ENCODE measurements at regions not wholly inside any gene's neighbourhood (a gene's known extent, or its start where the extent isn't known, plus 50 kb on each side); places are given as distances from the start of the nearest gene placed in this dataset.
"Not testable (repeated sequence)": the region's sequence is repeated elsewhere in the genome, so short reads cannot be mapped to it uniquely, and the experiment has no call there.

DNA sequence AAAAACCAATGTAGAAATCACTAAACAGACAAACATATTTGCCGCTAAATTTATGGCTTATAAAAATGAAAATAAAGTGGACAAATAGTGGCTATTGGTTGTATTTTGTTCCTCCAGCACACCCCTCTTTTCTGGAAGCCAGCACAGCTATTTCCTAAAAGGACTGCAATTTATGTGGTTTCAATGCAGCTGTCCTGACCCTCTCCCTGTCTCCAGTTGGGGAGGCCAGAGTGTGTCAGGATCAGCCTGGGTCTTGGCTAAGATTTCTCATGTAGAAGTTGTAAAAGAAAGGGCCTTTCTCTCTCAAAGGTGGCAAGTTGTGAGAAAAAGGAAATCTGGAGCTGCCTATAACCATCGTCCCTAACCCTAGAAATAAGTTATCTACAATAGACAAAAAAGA, 165.6 kb downstream of the ALDH8A1 start:
- DNase-seq (ENCODE audit: low spot score): no peak

DNA sequence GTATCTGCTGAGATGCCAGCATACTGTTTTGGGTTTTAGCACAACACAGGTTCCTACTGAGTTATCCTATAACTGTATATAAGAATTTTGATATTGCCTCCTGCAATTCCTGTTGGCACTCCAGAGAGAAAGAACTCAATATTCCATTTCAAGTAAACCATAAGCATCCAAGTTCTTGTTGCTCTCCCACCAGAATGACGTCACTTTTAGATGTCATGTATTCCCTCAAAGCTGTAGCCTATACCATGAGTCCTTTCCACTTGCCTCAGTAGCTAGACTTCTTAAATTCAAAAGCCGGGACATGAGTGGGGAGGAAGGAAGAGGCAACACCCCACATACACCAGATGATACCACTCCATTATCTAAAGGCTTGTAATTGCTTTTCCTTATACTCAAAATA, 171.5 kb downstream of the ALDH8A1 start:
- no peak for DNase-seq (ENCODE audit: low spot score)

DNA sequence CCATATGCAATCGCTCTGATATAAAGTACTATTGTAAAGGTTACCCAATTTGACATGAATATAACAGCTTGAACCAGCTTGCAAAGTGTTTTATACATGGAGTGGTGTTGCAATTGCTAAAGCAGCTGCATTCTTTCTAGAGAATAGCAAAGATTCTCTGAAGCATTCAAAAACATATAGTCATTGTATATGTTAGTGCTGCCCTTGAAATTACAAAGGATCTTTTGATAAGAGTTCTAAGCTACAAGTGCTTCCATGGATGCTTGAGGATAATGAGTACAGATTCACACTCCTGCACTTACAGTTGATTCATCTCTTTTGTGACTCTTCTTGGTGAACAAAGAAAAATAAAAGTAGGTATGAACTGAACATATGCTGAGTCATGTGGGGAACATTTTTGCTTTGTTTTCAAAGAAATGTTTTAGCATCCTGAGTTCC, 175.7 kb downstream of the ALDH8A1 start:
- no peak for DNase-seq (ENCODE audit: low spot score)

DNA sequence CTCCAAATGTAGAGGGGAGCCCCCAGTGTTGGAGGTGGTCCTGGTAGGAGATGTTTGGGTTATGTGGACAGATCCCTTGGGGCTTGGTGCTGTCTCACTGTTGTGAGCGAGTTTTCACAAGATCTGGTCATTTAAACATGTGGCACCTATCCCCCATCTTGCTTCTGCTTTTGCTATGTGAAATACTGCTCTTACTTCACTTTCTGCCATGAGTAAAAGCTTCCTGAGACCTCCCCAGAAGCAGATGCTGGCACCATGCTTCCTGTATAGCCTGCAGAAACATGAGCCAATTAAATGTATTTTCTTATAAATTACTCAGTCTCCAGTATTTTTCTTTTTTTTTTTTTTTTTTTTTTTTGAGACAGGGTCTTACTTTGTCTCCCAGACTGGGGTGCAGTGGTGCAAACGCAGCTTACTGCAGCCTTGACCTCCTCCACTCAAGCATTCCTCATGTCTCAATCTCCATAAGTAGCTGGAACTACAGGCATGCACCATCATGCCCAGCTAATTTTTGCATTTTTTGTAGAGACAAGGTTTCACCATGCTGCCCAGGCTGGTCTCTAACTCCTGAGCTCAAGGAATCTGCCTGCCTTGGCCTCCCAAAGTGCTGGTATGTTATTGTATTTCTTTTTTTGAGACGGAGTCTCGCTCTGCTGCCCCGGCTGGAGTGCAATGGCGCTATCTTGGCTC, 177.1 kb downstream of the ALDH8A1 start:
- no peak for DNase-seq (ENCODE audit: low spot score)

DNA sequence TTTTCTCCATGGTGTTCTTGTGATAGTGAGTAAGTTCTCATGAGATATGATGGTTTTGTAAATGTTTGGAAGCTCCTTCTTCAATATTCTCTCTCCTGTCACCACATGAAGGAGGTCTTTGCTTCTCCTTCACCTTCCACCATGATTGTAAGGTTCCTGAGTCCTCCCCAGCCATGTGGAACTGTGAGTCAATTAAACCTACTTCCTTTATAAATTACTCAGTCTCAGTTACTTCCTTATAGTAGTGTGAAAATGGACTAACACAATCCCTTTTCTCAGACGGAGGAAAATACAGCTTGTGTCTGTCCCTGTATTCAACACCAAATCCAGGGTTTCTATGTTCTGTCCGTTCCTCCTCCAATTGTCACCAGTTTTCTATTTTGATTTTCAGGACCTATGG, 181.0 kb downstream of the ALDH8A1 start:
- DNase-seq (ENCODE audit: low spot score): no peak

DNA sequence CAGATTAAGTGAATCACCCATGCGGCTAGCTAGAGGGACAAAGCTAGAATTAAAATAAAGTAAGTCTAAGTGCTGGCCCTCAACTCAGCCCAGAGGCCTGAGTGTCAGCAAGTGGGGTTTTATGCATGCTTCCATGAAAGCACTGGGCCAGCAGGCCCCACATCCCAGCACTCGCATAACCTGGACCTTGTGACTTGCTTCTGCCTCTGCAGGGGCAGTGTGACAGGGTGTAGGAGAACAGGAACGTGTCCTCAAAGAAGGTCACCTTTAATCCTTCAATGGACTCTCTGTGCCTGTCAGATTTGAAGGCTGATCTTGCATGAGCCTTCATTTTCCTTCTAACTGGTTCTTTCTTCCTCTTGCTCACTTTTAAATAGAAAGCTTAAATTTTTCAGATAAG, 183.4 kb downstream of the ALDH8A1 start:
- DNase-seq (ENCODE audit: low spot score): no peak

DNA sequence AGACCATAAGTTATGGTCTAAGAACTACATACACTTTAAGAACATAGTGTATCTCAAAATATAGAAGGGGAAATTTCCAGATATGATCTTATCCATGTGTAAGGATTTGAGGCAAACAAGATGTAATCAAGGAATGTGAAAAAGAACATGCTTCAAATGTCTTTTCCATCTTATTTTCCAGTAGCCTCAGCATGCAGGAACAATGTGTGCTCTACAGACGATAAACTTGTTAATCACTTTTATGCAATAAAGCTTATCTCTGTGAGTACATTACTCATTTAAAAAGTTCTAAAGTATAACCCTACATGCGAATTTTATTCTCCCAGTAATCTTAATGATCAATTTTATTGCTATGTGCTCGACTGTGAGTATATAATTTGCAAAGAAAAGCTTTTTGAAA, 185.2 kb downstream of the ALDH8A1 start:
- DNase-seq (ENCODE audit: low spot score): no peak

DNA sequence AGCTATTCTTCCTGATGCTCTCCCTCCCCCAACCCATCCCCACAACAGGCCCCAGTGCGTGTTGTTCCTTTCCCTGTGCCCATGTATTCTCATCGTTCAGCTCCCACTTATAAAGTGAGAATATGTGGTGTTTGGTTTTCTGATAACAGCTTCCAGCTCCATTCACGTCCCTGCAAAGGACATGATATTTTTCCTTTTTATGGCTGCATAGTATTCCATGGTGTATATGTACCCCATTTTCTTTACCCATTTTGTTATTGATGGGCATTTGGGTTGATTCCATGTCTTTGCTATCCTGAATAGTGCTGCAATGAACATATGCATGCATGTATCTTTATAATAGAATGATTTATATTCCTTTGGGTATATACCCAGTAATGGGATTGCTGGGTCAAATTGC, 186.3 kb downstream of the ALDH8A1 start:
- not testable (repeated sequence) for DNase-seq (ENCODE audit: low spot score)

DNA sequence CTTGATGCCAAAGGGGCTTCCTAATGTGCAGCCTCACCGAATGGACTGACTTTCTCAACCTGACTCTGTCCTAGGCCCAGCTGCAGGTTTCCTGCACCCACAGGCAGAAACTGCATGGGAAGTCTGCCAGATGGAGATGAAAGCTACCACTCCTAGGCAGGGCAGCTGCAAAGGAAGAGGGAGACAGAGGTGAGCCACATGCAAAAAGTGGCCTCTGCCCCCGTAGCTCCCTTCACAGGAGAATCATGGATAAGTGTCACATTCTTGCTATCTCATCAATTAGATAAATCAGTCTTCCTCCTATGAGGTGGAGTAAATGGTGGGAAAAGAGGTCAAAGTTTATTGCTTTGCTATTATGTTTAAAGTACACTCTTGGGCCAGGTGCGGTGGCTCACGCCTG, 191.3 kb downstream of the ALDH8A1 start:
- DNase-seq (ENCODE audit: low spot score): no peak

DNA sequence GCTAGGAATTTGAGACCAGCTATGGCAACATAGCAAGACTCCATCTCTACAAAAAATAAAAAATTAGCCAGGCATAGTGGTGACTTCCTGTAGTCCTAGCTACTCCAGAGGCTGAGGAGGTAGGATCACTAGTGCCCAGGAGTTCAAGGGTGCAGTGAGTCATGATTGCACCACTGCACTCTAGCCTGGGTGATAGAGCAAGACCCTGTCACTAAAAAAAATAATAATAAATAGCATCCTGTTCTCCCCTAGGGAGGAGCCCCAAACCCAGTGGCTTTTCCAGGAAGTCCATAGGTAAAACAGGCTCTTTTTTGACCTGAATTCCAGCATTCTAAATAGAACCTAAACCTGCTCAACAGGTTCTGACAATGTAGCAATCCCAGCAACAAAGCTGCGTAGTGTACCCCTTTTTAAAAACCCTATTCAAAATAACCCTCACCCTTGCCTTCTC, 192.0 kb downstream of the ALDH8A1 start:
- DNase-seq (ENCODE audit: low spot score): no peak

DNA sequence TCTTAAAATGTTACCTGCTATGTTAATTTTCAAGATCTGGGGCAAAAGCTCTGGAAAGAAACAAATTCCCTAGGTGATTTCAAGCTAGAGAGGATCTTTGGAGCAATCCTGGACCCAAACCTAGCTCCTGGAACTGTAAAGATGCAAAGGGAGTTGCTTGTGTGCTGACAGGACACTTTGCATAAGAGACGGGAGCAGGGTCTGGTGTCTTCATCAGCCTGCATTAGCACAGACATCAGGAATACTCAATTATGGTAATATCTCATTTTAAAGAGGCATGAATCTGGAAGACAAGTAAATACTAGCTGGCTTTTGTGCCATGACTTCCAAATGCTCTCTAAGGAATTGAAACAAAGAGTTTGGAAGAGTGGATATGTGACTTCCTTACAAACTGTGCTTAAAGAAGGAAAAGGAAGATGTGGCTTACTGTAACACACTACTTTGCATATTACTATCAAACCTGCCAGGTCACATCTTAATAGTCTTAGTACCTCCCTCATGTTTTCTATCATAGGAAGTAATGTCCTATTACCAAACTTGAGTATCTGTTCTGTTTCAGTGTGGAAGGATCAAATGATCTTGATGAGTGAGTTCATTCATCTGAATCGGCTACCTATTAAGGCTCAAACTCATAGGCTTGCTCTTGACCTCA, 193.4 kb downstream of the ALDH8A1 start:
- DNase-seq (ENCODE audit: low spot score): no peak

DNA sequence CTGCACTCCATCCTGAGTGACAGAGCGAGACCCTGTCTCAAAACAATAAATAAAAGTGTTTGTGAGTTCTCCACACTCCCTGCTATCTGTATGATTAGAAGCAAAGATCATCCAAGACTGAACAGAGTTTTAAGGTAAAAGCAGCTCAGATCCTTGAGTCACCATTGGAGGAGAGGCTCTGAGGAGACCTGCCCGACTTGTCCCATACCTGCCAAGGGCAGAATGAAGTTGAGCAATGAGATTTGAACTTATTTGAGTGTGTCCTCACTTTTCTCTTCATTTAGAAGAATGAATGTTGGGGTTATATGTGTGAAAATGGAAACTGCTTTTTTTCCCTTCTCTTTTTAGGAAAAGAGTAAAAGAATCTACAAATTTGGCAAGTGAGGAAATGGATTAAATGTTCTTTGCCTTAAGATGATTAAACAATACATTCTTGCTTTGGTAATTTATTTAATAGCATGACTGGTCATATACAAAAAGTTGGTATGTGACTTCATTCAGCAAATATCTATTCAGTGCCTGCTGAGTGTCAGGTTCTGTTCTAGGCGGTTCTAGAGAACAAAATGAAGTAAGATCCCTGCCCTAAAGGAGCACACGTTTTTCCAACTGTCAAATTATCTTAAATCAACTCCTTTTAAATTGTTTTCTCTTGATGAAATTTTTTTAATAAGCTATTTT, 195.7 kb downstream of the ALDH8A1 start:
- no peak for DNase-seq (ENCODE audit: low spot score)

DNA sequence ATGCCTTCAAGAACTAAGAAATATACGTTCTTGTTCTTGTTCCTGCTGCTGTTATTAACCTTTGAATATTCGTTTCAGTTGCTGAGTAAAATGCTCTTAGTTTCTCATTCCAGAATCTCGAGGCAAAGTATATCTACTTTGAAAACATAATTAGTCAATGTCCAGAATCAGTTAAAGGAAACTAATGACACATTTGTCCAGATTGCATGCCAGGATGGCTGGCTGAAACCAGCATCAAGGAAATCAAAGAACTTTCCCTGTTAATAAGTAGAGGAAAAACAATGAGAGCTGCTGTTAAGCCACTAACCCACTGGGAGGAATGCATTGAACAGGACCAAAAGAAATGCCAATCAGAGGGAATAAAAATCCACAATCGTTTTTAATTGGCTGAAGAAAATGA, 196.9 kb downstream of the ALDH8A1 start:
- no peak for DNase-seq (ENCODE audit: low spot score)

DNA sequence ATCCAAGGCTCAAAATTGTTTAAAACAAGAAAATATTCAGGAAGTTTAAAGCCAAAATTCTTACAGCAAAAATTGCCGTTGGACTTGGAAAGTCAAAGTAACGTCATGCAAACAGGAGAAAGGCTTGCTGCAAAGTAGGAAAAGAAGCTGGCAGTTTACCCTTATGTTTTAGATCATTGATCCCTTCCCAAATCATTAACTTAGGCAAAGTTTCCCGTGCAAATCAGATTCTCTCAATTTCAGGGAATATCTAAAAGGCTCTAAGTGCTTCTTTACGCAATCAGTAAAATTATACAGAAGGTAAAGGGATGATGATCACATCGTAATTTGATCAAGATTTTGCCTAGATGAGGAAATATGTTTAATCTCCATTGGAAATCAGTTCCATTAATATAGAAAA, 197.5 kb downstream of the ALDH8A1 start:
- no peak for DNase-seq (ENCODE audit: low spot score)

DNA sequence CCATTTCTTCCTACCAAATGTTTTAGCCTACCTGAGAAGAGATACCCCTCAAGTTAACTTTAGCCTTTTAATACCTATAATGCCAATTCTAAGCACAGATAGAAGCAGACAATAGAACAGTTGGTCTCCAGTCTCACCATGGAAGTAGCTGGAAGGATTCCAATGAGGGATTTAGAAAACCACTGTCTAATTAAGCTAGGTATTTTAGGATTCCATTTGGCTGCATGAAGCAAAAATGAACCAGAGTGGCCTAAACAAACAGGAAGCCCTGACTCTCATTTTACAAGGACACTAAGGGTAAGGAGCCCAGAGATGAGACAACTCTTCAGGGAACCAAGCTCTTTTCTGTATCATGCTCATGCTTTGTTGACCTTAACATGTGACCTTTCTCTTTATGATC, 199.2 kb downstream of the ALDH8A1 start:
- DNase-seq (ENCODE audit: low spot score): no peak

DNA sequence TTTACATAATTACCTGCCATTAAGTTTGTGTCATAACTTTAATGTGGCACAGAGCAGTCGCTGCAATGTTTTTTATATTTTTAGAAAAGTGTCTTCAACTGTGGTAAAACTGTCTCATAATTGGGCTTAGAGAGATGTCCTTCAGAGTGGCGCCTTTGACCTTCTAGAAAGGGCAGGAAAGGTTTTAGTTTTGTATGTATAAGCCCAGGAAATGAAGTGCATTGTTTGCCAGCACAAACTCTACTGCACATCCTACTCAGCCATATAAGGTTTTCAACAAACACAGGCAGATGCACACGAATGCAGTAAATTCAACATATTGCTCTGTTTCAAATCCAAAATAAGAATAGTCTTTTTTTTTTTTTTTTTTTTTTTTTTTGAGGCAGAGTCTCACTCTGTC, 201.4 kb downstream of the ALDH8A1 start:
- DNase-seq (ENCODE audit: low spot score): no peak

DNA sequence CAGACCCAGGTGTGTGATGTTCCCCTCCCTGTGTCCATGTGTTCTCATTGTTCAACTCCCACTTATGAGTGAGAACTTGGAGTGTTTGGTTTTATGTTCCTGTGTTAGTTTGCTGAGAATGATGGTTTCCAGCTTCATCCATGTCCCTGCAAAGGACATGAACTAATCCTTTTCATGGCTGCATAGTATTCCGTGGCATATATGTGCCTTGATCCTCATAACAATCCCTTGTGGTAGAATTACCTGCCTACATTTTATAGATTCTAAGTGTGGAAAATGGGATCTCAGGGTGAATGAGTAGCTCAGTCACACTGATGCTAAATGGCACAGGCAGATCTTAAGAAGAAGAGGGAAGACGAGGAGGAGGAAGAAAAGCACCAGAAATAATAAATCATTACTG, 202.7 kb downstream of the ALDH8A1 start:
- not testable (repeated sequence) for DNase-seq (ENCODE audit: low spot score)

DNA sequence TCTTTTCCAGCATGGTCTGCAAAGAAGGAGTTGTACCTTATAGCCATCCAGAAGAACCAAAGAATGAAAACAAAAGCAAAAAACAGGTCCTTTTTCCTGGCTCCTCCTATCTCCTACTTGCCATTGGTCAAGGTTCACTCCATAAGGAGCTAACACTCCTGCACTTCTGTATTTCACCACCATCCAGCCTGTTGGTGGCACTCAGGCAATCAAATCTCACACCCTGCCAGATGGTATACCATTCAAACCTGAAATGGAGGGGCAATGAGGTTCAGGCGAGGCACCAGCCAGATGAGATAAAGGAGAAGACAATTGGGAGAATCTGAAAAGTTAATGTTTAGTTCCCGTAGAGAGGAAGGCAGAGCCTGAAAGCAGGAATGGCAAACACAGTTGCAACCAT, 203.8 kb downstream of the ALDH8A1 start:
- DNase-seq (ENCODE audit: low spot score): no peak

DNA sequence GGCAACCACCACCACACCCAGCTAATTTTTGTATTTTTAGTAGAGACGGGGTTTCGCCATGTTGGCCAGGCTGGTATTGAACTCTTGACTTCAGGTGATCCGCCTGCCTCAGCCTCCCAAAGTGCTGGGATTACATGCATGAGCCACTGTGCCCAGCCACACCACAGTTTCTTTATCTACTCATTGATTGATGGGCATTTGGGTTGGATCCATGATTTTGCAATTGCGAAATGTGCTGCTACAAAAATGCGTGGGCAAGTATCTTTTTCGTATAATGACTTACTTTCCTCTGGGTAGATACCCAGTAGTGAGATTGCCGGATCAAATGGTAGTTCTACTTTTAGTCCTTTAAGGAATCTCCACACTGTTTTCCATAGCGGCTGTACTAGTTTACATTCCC, 204.7 kb downstream of the ALDH8A1 start:
- DNase-seq (ENCODE audit: low spot score): not testable (repeated sequence)

DNA sequence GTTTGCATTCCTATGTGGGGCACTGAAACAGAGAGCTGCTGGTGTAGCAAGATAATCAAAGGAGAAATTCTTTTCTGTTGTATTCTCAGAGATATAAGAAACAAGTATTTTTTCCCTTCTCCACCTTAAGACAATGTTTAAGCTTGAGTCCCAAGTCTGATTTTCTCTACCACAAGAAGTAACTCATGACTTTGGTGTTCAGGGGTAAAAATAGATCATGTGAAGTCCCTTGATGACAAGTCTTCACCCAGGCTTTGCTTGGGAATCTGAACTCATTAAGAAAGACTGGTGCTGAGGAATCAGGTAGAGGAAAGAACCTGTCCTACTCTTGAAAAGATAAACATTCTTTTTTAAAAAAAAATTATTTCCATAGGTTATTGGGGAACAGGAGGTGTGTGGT, 205.6 kb downstream of the ALDH8A1 start:
- DNase-seq (ENCODE audit: low spot score): no peak

DNA sequence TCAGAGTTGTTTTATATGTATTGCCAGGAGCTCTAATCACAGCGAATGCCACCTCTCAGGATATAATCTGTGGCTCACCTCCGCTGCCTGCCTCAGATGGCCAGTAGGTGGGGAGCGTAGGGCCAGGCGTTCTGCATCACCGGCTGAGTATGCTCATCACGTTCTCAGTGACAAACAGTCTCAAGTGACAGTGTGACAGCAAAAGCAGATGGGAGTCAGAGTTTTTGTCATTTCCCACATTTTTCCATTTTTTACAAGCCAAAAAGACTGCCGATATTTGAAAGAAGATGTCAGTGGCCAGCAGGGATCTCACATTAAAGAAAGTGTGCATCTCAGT, 208.7 kb downstream of the ALDH8A1 start:
- no peak for DNase-seq (ENCODE audit: low spot score)

DNA sequence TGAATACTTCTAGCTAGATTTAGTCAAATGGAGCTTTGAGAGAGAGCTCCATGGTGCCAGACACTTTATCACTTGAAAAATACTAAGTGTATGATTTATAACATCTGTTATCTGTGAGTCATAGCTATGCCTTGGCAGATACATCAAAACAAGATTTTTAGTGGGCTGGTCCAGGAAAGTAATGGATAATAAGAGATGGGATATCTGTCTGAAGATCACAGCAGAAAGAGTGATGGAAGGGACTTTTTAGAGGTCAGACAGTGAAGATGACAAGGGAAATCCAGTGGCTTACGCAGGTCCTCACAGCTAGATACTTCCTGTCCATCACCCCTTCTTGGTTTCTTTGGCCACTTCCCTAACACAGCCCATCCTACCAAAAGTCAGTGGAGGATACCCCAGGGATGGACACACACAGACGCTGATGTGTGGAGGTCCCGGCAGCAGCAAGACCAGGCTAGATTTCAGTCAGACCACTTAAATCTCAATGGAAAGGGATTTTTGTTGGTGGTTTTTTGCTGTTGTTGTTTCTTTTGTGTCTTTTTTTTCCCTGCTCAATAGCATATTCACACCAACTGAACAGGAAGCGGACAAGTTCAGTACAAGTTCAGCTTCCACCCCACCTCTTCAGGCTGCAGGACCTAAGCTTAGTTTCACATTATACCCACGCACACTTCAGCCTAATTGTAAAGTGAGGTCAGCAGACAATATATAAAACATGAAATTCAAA, 209.3 kb downstream of the ALDH8A1 start:
- DNase-seq (ENCODE audit: low spot score): no peak

DNA sequence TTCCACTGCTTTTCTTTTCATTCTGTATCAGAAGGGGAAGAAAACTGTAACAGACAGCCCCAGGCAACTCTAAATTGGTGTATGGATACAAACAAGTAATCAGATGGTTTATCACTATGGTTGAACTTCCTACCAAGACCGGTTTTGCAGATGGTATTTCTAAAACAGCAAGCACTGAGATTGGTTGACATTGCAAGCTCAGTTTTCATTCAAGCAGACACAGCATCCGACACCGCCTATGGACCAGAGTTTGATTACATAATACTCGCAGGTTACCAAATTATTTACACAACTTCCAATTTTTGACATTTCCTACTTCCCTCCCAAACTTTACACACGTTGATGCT, 209.9 kb downstream of the ALDH8A1 start:
- DNase-seq (ENCODE audit: low spot score): no peak
